RWPE2 (cell line): ENCODE measurements at regions not wholly inside any gene's neighbourhood (a gene's known extent, or its start where the extent isn't known, plus 50 kb on each side); places are given as distances from the start of the nearest gene placed in this dataset.
"Not testable (repeated sequence)": the region's sequence is repeated elsewhere in the genome, so short reads cannot be mapped to it uniquely, and the experiment has no call there.

Source experiments
- ATAC-seq: fragments of 200-7000 bp; cut with Tn5 transposase; 3 replicates; pipeline ENCODE4 v1.9.1; 2021; ENCODE audit warnings: low read depth
- DNase-seq: peaks from one replicate; pipeline ENCODE4 v3.0.0-alpha.2; 2020; ENCODE audit warnings: low spot score
- H3K27ac ChIP-seq: fragments of 450-650 bp; 2 replicates; pipeline ENCODE4 v1.5.1; 2017; ENCODE audit warnings: mild to moderate bottlenecking; ENCODE audit not compliant: poor library complexity, severe bottlenecking
- H3K27me3 ChIP-seq: fragments of 250-450 bp; sonication (Bioruptor Pico); 2 replicates; pipeline ENCODE4 v1.5.1; 2021; ENCODE audit warnings: mild to moderate bottlenecking, moderate library complexity; ENCODE audit not compliant: insufficient read depth, poor library complexity, severe bottlenecking
- H3K36me3 ChIP-seq: fragments of 250-450 bp; sonication (Bioruptor Pico); 2 replicates; pipeline ENCODE4 v1.5.1; 2020; ENCODE audit warnings: low read depth, mild to moderate bottlenecking, moderate library complexity
- H3K4me1 ChIP-seq: fragments of 250-450 bp; sonication (Bioruptor Pico); 2 replicates; pipeline ENCODE4 v1.5.1; 2021; ENCODE audit warnings: mild to moderate bottlenecking, moderate library complexity; ENCODE audit not compliant: insufficient read depth, poor library complexity, severe bottlenecking
- H3K4me3 ChIP-seq: fragments of 250-450 bp; sonication (Bioruptor Pico); 2 replicates; pipeline ENCODE4 v1.5.1; 2021; ENCODE audit warnings: mild to moderate bottlenecking, moderate library complexity; ENCODE audit not compliant: severe bottlenecking
- H3K9me3 ChIP-seq: fragments of 250-450 bp; sonication (Bioruptor Pico); 2 replicates; pipeline ENCODE4 v1.5.1; 2021; ENCODE audit warnings: mild to moderate bottlenecking, moderate library complexity; ENCODE audit not compliant: severe bottlenecking
- CTCF ChIP-seq: fragments of 450-650 bp; IDR thresholded peaks from one replicate; pipeline ENCODE4 v1.5.1; 2017; ENCODE audit warnings: mild to moderate bottlenecking, moderate library complexity; ENCODE audit not compliant: poor library complexity, severe bottlenecking

GRCh38 chr14:41225433-41225832 is 381.2 kb upstream of the LRFN5 start:
- ATAC-seq (no peak), DNase-seq (no peak)
- Histone ChIP-seq H3K27ac (no peak overlapping the region), H3K27me3 (peaks cover 25% of the 10 kb centered on the region), H3K36me3 (no peaks in the 10 kb centered on the region), H3K4me3 (no peak overlapping the region), H3K9me3 (no peaks in the 10 kb centered on the region), H3K4me1 (no peaks in the 10 kb centered on the region)
- TF ChIP-seq CTCF = no peak

DNA sequence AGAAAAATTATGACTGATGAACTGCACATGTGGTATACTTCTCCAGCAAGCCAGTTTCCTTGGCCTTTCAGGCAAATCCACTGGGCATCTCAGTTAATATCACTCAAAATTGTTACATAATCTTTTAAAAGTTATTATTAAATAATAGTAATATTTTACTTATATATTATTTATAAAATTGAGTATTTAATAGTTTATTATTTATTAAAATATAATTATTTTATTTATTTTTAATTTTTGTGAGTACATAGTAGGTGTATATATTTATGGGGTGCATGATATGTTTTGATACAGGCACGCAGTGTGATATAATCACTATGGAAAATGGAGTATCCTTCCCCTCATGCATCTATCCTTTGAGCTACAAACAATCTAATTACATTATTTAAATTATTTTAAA is 384.1 kb upstream of the LRFN5 start:
- no peak for TF ChIP-seq CTCF
- H3K27ac ChIP-seq = no peak overlapping the region
- no peak for DNase-seq
- no peak for ATAC-seq
- no peaks in the 10 kb centered on the region for H3K9me3 ChIP-seq
- H3K36me3 ChIP-seq = no peaks in the 10 kb centered on the region
- peaks cover 25% of the 10 kb centered on the region for H3K27me3 ChIP-seq
- no peaks in the 10 kb centered on the region for H3K4me1 ChIP-seq
- H3K4me3 ChIP-seq = no peak overlapping the region

- H3K4me3 ChIP-seq = not testable (repeated sequence)
Observed at GRCh38 chr14:41214978-41215377, 391.7 kb upstream of the LRFN5 start.

GRCh38 chr14:41201696-41202095 is 405.0 kb upstream of the LRFN5 start:
- H3K36me3 ChIP-seq = no peaks in the 10 kb centered on the region
- H3K27me3 ChIP-seq = peaks cover 12% of the 10 kb centered on the region
- H3K4me3 ChIP-seq = no peak overlapping the region
- no peaks in the 10 kb centered on the region for H3K9me3 ChIP-seq
- ATAC-seq = no peak
- no peak for TF ChIP-seq CTCF
- no peak overlapping the region for H3K27ac ChIP-seq
- no peak for DNase-seq
- H3K4me1 ChIP-seq = no peaks in the 10 kb centered on the region

More at GRCh38 chr14:41214978-41215377, 391.7 kb upstream of the LRFN5 start:
- H3K9me3 ChIP-seq, H3K4me1 ChIP-seq, H3K36me3 ChIP-seq, ATAC-seq, DNase-seq, H3K27ac ChIP-seq, H3K27me3 ChIP-seq: not testable (repeated sequence)

- no peak for TF ChIP-seq CTCF
- Histone ChIP-seq H3K27ac (no peak overlapping the region), H3K4me3 (no peak overlapping the region), H3K9me3 (no peaks in the 10 kb centered on the region), H3K36me3 (no peaks in the 10 kb centered on the region), H3K27me3 (no peaks in the 10 kb centered on the region), H3K4me1 (no peaks in the 10 kb centered on the region)
- no peak for DNase-seq
- ATAC-seq = no peak
Observed at GRCh38 chr14:41187868-41188267, 418.8 kb upstream of the LRFN5 start.

- Histone ChIP-seq H3K4me3 (no peak overlapping the region), H3K27ac (no peak overlapping the region), H3K4me1 (no peaks in the 10 kb centered on the region), H3K9me3 (no peaks in the 10 kb centered on the region), H3K36me3 (no peaks in the 10 kb centered on the region), H3K27me3 (no peaks in the 10 kb centered on the region)
- no peak for TF ChIP-seq CTCF
- ATAC-seq (no peak), DNase-seq (no peak)
Observed at GRCh38 chr14:41171045-41171444, 435.6 kb upstream of the LRFN5 start.
